ENCODE measurements at regions not wholly inside any gene's neighbourhood (a gene's known extent, or its start where the extent isn't known, plus 50 kb on each side); places are given as distances from the start of the nearest gene placed in this dataset.

GRCh38 chr22:34783436-34783835 lies 282.5 kb upstream of the ISX start:
- Histone ChIP-seq H3K79me2 (ENCODE audit: control insufficient read depth, insufficient read depth, low read length) (no peaks in the 10 kb centered on the region), H3K9ac (ENCODE audit: control insufficient read depth, extremely low read depth, insufficient read depth, low read length) (no peak overlapping the region), H3K4me1 (ENCODE audit: control insufficient read depth, extremely low read depth, insufficient read depth, low read length) (no peaks in the 10 kb centered on the region), H4K20me1 (ENCODE audit: control insufficient read depth, extremely low read depth, insufficient read depth, low read length) (no peaks in the 10 kb centered on the region), H3K4me3 (ENCODE audit: control insufficient read depth in 2 of 3, extremely low read depth in 1 of 3, insufficient read depth in 2 of 3, low read depth in 1 of 3, low read length in 3 of 3) (no peak overlapping the region), H3K4me2 (ENCODE audit: control insufficient read depth, extremely low read depth, insufficient read depth, low read depth, low read length) (no peak overlapping the region), H2AFZ (ENCODE audit: control insufficient read depth, low read length) (no peak overlapping the region), H3K9me1 (ENCODE audit: control insufficient read depth, extremely low read depth, insufficient read depth, low read length) (no peaks in the 10 kb centered on the region), H3K36me3 (ENCODE audit: control insufficient read depth in 2 of 2, extremely low read depth in 1 of 2, insufficient read depth in 2 of 2, low read length in 2 of 2) (no peaks in the 10 kb centered on the region), H3K27ac (ENCODE audit: control insufficient read depth, insufficient read depth, low read length) (no peak overlapping the region), H3K9me3 (ENCODE audit: control insufficient read depth, low read depth, low read length) (no peaks in the 10 kb centered on the region), H3K27me3 (ENCODE audit: control insufficient read depth, extremely low read depth, insufficient read depth, low read length) (no peaks in the 10 kb centered on the region)
- FAIRE-seq (no peak), DNase-seq (ENCODE audit: low read depth, low spot score) (no peak)
- dilution Hi-C loops (cut with MboI; ENCODE audit: extremely low pct_ligation_motif_present, low sequenced_read_pairs), result no loop called here
- TF ChIP-seq EZH2 (IDR thresholded peaks at IDR 0.05; ENCODE audit: low read length), result no peak
- TF ChIP-seq, protein P1, sequence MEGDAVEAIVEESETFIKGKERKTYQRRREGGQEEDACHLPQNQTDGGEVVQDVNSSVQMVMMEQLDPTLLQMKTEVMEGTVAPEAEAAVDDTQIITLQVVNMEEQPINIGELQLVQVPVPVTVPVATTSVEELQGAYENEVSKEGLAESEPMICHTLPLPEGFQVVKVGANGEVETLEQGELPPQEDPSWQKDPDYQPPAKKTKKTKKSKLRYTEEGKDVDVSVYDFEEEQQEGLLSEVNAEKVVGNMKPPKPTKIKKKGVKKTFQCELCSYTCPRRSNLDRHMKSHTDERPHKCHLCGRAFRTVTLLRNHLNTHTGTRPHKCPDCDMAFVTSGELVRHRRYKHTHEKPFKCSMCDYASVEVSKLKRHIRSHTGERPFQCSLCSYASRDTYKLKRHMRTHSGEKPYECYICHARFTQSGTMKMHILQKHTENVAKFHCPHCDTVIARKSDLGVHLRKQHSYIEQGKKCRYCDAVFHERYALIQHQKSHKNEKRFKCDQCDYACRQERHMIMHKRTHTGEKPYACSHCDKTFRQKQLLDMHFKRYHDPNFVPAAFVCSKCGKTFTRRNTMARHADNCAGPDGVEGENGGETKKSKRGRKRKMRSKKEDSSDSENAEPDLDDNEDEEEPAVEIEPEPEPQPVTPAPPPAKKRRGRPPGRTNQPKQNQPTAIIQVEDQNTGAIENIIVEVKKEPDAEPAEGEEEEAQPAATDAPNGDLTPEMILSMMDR (optimal IDR thresholded peaks at IDR 0.05 in 1 of 3, IDR thresholded peaks at IDR 0.05 in 1 of 3, conservative IDR thresholded peaks at IDR 0.05 in 1 of 3; ENCODE audit: extremely low read depth in 1 of 3, insufficient read depth in 2 of 3, low read length in 3 of 3), result no peak

DNA sequence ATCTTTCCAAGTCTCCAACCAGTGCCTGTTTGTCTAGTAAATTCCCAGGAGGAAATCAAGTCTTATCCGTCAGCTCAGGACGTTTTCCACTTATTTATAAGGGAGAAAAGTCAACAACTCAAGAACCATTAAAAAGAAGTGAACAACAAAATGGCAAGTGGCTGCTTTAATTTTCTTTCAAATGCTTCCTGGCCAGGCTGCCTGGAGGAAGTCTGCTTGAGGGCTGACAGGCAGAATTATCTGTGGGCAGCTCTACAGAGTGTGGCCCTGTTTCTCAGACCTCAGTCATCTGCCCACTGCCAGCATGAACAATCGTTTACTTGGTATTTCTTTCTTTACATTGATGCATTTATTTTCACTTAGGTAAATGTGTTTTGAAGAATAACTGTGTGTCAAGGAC lies 281.9 kb upstream of the ISX start:
- TF ChIP-seq, protein P1 (optimal IDR thresholded peaks at IDR 0.05 in 1 of 3, IDR thresholded peaks at IDR 0.05 in 1 of 3, conservative IDR thresholded peaks at IDR 0.05 in 1 of 3; ENCODE audit: extremely low read depth in 1 of 3, insufficient read depth in 2 of 3, low read length in 3 of 3), result no peak
- TF ChIP-seq EZH2 (IDR thresholded peaks at IDR 0.05; ENCODE audit: low read length), result no peak
- dilution Hi-C loops (cut with MboI; ENCODE audit: extremely low pct_ligation_motif_present, low sequenced_read_pairs), result no loop called here
- H3K27ac ChIP-seq (ENCODE audit: control insufficient read depth, insufficient read depth, low read length), result no peak overlapping the region
- no peaks in the 10 kb centered on the region for H3K4me1 ChIP-seq (ENCODE audit: control insufficient read depth, extremely low read depth, insufficient read depth, low read length)
- H3K27me3 ChIP-seq (ENCODE audit: control insufficient read depth, extremely low read depth, insufficient read depth, low read length), result no peaks in the 10 kb centered on the region
- no peaks in the 10 kb centered on the region for H3K9me3 ChIP-seq (ENCODE audit: control insufficient read depth, low read depth, low read length)
- DNase-seq (ENCODE audit: low read depth, low spot score), result no peak
- no peak overlapping the region for H2AFZ ChIP-seq (ENCODE audit: control insufficient read depth, low read length)
- FAIRE-seq, result no peak
- no peaks in the 10 kb centered on the region for H4K20me1 ChIP-seq (ENCODE audit: control insufficient read depth, extremely low read depth, insufficient read depth, low read length)
- no peak overlapping the region for H3K9ac ChIP-seq (ENCODE audit: control insufficient read depth, extremely low read depth, insufficient read depth, low read length)
- no peaks in the 10 kb centered on the region for H3K36me3 ChIP-seq (ENCODE audit: control insufficient read depth in 2 of 2, extremely low read depth in 1 of 2, insufficient read depth in 2 of 2, low read length in 2 of 2)
- no peaks in the 10 kb centered on the region for H3K79me2 ChIP-seq (ENCODE audit: control insufficient read depth, insufficient read depth, low read length)
- H3K9me1 ChIP-seq (ENCODE audit: control insufficient read depth, extremely low read depth, insufficient read depth, low read length), result no peaks in the 10 kb centered on the region
- H3K4me3 ChIP-seq (ENCODE audit: control insufficient read depth in 2 of 3, extremely low read depth in 1 of 3, insufficient read depth in 2 of 3, low read depth in 1 of 3, low read length in 3 of 3), result no peak overlapping the region
- no peak overlapping the region for H3K4me2 ChIP-seq (ENCODE audit: control insufficient read depth, extremely low read depth, insufficient read depth, low read depth, low read length)

Data from keratinocyte (primary cell).